ENCODE measurements at regions not wholly inside any gene's neighbourhood (a gene's known extent, or its start where the extent isn't known, plus 50 kb on each side); places are given as distances from the start of the nearest gene placed in this dataset.
A peak's percentile ranks its signal among the peaks of the same experiment; 100 is the strongest.
"Not testable (repeated sequence)": the region's sequence is repeated elsewhere in the genome, so short reads cannot be mapped to it uniquely, and the experiment has no call there.

- DNase-seq = not testable (repeated sequence)
Observed at GRCh38 chr11:71723991-71724390, 109.0 kb upstream of the DEFB108B start.

- DNase-seq = not testable (repeated sequence)
Observed at GRCh38 chr11:71730748-71731147, 102.3 kb upstream of the DEFB108B start.

DNA sequence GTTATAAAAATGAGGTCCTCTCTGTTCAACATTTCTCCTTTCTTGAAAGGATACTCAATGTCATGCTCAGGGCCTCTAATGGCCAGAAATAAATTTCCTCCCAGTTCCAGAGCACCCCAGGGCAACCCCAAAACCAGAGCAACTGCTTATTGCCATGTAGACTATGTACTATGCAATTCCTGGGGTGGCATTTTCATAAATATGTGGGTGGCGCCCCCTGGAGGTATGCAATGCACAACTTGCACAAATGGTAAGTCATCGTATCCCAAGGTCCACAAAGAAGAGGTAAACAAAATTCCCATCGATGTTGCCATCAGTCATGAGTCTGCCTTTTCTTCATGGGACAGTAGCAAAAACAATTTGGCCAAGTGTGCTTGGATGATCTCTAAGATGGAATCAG, 98.6 kb upstream of the DEFB108B start:
- DNase-seq = peak; percentile 40

- DNase-seq = not testable (repeated sequence)
Observed at GRCh38 chr11:71738317-71738716, 94.7 kb upstream of the DEFB108B start.

DNA sequence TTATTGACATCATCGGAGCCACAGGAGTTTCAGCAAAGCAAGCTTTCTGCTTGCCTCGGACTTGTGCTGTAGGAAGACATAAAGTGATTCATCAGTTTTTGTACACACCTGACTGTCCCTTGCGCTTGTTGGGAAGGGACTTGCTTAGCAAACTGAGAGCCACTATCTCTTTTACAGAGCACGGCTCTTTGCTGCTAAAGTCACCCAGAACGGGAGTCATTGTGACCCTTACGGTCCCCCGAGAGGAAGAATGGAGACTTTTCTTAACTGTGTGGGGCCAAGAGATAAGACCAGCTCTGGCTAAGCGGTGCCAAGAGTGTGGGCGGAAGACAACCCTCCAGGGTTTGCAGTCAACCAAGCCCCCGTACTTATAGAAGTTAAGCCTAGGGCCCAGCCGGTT, 89.6 kb upstream of the DEFB108B start:
- DNase-seq = not testable (repeated sequence)

- DNase-seq = not testable (repeated sequence)
Observed at GRCh38 chr11:71745656-71746055, 87.3 kb upstream of the DEFB108B start.

DNA sequence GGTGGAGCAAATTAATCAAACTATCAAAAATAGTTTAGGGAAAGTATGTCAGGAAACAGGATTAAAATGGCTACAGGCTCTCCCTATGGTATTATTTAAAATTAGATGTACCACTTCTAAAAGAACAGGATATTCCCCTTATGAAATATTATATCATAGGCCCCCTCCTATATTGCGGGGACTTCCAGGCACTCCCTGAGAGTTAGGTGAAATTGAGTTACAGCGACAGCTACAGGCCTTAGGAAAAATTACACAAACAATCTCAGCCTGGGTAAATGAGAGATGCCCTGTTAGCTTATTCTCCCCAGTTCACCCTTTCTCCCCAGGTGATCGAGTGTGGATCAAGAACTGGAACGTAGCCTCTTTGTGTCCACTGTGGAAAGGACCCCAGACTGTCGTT, 86.7 kb upstream of the DEFB108B start:
- DNase-seq = not testable (repeated sequence)

DNA sequence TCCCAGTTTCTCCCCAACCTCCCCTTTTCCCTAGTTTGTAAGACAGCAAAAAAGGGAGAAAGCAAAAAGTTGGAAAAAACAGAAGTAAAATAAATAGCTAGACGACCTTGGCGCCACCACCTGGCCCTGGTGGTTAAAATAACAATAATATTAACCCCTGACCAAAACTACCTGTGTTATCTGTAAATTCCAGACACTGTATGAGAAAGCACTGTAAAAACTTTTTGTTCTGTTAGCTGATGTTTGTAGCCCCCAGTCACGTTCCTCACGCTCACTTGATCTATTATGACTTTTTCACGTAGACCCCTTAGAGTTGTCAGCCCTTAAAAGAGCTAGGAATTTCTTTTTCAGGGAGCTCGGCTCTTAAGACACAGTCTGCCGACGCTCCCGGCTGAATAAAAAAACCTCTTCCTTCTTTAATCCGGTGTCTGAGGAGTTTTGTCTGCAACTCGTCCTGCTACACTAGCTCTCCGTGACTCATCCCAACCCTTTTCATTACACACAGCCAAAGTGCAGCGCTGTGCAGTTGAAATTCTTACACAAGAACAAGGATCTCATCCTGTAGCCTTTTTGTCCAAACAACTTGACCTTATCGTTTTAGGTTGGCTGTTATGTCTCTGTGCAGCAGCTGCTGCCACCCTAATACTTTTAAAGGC, 83.9 kb upstream of the DEFB108B start:
- not testable (repeated sequence) for DNase-seq

DNA sequence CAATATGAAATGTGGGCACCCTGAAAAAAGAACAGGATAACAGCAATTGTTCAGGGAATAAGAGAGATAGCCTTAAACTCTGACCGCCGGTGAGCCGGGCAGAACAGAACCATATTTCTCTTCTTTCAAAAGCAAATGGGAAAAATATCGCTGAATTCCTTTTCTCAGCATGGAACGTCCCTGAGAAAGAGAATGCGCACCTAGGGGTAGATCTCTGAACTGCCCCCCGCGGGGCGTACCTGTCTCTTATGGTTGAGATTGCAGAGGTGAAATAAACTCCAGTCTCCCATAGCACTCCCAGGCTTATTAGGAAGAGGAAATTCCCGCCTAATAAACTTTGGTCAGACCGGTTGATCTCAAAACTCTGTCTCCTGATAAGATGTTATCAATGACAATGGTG, 82.1 kb upstream of the DEFB108B start:
- DNase-seq = not testable (repeated sequence)

- not testable (repeated sequence) for DNase-seq
Observed at GRCh38 chr11:71764695-71765491, 68.1 kb upstream of the DEFB108B start.

- not testable (repeated sequence) for DNase-seq
Observed at GRCh38 chr11:71767016-71767415, 66.0 kb upstream of the DEFB108B start.

- DNase-seq = not testable (repeated sequence)
Observed at GRCh38 chr11:71772193-71772592, 60.8 kb upstream of the DEFB108B start.

GRCh38 chr11:71774603-71775222, 58.3 kb upstream of the DEFB108B start:
- no peak for DNase-seq

DNA sequence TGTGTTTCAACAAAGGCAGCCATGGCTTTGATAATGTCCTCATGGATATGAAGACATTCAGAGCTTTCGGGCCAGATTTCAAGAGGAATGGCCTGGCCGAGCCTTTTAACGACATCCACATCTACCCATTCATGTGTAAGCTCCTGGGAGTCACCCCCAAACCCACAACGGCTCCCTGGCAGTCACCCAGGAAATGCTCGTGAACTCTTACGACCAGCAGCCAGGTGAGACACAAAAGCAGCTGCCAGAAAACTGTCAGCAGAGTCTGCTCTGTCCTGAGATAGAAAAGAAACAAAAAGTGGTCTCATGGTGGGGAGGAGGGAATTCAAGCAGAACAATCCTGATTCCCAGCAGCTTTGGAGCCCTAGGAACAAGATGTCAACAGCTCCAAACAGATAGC, 52.9 kb upstream of the DEFB108B start:
- DNase-seq = not testable (repeated sequence)

DNA sequence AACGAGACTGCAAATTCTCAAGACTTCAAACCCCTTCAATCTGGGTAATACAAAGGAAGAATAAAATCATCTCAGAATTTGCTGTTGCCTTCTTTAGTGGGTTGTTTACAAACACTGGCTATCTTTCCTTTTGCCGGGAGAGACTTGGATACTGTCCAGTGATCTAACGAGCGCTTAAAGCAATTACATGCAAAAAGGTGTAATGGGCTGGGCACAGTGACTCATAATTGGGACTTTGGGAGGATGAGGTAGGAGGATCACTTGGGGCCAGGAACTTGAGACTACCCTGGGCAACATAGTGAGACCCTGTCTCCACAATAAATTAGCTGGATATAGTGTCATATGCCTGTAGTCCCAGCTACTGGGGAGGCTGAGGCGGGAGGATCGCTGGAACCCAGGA, 52.2 kb upstream of the DEFB108B start:
- DNase-seq = not testable (repeated sequence)

- not testable (repeated sequence) for DNase-seq
Observed at GRCh38 chr11:71781491-71781890, 51.5 kb upstream of the DEFB108B start.

- DNase-seq = not testable (repeated sequence)
Observed at GRCh38 chr11:71782229-71782861, 50.7 kb upstream of the DEFB108B start.

DNA sequence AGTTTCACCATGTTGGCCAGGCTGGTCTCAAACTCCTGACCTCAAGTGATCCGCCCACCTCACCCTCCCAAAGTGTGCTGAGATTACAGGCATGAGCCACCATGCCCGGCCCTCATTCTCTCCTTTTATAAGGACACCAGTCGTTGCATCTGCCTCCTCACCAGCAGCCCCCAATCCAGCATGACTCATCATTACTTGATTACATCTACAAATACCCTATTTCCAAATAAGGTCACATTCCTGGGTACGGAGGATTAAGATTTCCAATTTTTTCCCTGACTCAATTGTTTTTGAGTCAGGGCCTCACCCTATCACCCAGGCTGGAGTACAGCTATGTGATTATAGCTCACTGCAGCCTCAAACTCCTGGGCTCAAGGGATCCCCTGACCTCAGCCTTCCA, 49.8 kb upstream of the DEFB108B start:
- DNase-seq = not testable (repeated sequence)
